ENCODE measurements at regions not wholly inside any gene's neighbourhood (a gene's known extent, or its start where the extent isn't known, plus 50 kb on each side); places are given as distances from the start of the nearest gene placed in this dataset.

GRCh38 chr4:135921081-135921480, 1611.2 kb downstream of the PCDH18 start:
- no peak for TF ChIP-seq CTCF (conservative IDR thresholded peaks at IDR 0.05 in 1 of 2, IDR thresholded peaks at IDR 0.05 in 1 of 2; ENCODE audit: low read depth in 1 of 2, low read length in 2 of 2)
- TF ChIP-seq EZH2 (IDR thresholded peaks at IDR 0.05; ENCODE audit: low read length, missing control alignments) = no peak

Data from fibroblast of lung (primary cell).